GM21447 (cell line): ENCODE measurements at regions not wholly inside any gene's neighbourhood (a gene's known extent, or its start where the extent isn't known, plus 50 kb on each side); places are given as distances from the start of the nearest gene placed in this dataset.

ENCODE experiments used
- ATAC-seq: cut with Tn5 transposase; IDR thresholded peaks from one replicate; pipeline ENCODE4 v1.9.1; 2021; ENCODE audit not compliant: unreplicated experiment

DNA sequence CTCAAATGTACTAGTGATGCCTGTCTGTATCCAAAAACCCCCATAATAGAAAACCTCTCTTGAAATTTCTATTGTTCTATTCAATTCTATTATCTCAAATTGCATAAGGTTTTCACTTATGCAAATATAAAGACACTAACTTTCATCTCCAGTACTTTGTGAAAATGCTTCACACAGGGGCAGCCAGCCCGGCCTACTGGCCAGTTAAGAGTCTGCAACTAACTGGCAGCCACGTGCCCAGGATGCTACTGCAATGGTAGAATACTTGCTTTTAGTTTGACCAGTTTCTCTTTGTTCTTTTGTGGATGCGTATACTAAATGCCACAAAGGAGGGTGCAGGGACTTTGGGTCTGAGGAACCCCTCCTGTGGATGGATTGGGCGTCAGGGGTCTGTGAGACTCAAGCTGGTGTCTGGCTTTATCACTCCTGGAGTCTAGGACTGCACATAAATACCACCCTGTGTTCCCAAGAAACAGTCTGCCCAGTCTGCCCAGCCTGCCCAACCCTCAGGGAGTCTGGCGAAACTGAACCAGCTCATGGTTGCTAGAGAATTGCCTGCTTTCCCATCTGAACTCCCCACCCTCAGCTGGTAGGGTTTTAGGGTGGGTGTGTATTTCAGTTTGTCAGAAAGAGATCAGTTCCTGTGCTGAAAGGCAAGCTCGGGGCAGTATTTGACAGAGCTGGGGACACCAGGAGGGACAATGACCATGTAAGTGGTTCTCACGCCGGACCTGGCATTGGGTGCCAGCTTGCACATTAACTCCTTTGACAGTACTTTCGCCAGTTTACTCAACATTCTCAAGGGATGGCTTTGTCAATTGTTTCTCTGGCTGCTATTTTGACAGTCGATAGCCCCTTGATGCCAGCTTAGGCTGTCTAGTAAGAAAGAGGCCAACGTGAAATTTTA, 558.2 kb upstream of the JAG1 start:
- no peak for ATAC-seq

DNA sequence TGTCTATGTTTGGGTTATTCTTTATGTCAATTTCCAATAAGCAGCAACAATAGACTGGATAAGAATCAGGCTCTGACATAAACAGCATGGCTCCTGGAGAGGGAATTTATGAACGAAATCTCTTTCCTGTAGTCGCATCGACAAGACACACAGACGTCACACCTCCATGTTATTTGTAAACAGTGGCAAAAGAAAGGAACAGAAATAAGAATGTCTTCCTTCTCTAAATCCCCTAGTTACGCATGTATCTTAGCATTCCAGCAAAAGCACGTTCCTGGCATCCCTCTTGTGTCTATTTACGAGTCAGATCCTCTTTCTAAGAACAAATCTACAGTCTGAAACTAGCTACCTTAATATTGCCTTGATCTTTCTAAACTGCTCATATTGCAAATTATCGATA, 559.1 kb upstream of the JAG1 start:
- no peak for ATAC-seq

DNA sequence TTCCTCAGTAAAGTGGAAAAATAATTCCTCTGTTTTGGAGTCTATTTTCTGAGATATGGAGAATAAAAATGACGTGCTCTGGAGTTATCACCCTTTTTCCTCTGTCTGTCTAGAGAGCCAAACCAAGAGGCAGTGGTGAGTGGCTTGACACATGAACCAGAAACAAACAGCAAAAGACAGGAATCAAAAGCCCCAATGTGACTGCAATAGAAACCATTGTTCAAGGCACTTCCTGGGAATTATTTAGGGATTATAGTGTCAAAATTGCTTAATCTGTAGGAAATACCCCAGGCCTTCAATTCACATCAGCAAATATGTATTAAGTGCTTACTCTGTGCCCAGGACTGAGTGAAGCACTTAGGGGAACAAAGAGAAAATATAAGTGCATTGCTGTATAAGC, 560.4 kb upstream of the JAG1 start:
- ATAC-seq: no peak

DNA sequence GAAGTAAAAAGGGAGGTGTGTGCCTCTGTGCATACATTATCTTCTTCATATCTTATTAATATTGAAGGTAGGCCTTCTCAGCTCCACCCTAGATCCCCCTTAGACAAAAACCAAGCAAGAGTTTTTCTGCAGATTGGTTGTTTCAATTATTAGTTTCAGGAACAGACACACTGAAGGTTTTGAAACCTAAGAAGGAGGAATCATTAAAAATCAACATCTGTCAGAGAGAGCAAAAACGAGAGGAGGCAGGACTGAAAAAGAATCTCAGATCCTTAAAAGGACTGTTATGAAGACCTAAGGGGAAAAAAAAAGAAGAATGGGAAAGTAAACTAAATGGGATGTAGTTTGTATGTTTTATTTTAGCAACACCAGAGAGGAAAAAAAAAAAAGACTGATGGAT, 560.8 kb upstream of the JAG1 start:
- no peak for ATAC-seq

DNA sequence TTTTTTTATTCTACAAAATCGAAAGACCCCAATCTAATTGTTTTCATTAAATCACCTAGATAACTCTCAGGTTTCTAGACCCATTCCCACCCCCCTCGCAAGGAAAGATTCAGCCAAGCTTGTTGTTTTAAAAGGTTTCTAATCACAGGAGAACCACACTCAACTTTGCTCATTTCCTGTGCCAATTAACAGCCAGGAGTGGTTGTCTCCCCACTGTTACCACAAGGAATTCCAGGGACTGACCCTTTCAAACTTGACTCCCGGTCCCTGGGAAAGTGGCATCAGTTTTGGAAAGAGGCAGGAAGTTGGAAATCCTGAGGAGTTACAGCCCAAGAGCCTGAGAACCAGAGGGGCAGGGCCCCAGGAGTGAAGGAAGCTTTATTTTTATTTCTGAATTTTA, 561.3 kb upstream of the JAG1 start:
- ATAC-seq: no peak

DNA sequence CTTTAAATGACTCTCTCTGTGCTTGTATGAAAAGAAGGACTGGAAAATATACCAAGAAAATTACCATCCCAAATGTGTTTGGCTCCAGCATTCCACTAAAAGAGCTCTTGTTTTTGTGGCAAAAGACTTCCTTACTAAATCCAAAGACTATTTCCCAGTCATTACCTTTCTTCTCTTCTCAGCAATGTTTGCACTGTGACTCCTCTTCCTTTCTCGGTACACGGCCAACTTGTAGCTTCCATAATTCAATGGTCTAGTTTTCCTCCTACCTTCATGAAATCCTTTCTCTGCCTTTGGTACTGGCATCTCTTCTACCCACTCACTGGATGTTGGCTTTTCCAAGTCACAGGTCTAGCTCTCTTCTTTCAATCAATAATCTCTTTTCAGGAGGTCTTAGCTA, 568.5 kb upstream of the JAG1 start:
- no peak for ATAC-seq

DNA sequence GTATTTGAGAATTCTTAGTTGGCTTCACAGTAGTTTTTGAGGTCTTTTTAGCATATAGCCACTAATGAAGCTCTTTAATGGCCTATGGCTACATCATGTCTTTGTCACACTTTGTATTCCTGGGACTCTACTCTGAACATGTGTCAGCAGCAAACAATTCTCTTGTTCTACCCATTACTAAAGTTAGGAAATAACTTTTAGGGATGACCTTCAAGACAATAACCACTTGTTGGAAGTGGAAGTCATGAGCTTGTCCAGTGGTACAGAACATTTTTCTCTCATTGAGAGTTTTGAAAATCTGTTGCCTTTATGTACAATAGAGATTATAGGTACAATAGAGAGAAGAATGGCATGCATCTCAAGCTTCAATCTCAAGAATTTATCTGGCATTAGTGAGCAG, 571.6 kb upstream of the JAG1 start:
- no peak for ATAC-seq

DNA sequence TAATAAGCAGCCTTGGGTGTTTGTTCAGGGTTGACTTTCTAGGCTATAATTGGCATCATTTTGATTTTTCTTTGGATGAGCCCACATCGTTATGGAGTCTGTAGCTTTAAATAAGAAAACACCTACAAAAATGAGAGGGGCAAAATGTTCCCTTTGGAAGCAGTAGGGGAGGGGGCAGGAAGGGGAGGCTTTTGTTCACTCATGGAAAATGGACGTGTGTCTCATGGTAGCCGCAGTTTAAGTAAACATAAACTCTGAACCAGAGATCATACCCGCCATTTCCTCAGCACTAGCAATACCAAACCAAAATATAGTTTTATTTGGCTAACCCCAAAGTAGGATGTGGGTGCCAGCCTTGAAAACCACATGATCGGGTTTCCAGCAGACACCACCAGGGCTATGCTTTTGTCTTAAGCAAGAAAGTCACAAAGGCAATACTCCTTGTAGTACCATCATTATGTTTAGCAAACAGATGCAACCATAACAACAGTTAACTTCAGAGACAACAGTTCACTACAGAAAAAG, 572.5 kb upstream of the JAG1 start:
- ATAC-seq: no peak

DNA sequence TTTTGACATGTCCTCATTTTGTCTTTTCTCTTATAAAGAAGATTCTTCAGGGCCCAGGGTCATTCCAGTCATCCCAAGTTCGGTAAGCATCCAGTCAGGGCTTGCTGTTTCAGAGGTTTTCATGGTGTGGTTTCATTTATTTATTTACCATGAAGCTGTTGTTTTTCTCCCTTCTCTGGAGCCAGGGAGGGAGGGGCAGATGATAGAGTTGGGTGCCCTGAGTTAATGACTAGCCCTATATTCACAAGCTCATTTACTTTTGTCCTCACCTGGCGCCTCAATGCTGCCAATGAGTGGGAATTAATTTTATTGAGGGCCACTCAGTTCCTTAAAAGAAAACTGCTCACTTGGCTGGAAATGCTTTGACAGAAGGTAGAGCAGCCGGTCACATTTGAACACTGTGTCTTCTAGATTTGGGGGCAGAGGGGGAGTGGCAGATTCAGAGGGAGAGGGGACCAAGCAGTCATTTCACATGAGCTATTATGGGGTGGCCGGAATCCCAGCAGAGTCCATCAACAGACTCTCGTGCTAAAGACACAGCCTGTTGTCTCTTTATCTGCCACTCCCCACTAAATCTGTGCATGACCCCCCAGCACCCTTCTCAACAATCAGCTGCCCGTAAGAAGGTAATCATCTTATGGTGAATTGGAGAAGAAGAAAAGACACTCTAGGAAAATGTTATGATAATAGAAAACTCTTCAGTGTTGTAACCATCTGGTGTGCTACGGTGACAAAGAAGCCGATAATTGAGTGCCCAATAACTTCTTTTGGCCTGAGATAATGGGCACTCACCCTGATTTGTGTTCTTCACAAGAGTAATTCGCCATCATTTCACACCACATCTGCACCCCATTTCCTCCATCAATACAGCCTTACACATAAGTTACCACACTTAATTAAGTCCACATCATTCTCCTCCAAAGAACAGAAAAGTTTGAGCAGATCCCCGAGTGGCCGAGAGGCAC, 573.5 kb upstream of the JAG1 start:
- ATAC-seq: no peak

DNA sequence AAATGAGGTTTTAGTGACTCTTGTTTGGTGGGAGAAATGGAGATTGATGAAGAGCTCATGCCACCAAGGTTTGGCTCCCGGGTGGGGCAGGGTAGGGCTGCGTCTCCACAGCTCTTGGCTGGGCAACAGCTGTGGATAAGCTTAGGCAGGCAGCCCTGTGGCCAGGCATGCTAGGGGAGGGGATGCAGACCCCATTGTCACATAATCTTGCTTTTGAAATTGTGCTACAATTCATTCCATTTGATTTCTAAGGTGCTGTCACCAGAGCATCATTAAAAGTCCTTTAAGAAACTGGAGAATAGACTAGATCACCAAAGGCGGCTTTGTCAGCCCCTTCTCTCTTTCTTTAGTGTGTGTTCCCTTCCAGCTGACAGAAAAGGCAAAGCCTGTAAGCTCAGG, 574.2 kb upstream of the JAG1 start:
- no peak for ATAC-seq

DNA sequence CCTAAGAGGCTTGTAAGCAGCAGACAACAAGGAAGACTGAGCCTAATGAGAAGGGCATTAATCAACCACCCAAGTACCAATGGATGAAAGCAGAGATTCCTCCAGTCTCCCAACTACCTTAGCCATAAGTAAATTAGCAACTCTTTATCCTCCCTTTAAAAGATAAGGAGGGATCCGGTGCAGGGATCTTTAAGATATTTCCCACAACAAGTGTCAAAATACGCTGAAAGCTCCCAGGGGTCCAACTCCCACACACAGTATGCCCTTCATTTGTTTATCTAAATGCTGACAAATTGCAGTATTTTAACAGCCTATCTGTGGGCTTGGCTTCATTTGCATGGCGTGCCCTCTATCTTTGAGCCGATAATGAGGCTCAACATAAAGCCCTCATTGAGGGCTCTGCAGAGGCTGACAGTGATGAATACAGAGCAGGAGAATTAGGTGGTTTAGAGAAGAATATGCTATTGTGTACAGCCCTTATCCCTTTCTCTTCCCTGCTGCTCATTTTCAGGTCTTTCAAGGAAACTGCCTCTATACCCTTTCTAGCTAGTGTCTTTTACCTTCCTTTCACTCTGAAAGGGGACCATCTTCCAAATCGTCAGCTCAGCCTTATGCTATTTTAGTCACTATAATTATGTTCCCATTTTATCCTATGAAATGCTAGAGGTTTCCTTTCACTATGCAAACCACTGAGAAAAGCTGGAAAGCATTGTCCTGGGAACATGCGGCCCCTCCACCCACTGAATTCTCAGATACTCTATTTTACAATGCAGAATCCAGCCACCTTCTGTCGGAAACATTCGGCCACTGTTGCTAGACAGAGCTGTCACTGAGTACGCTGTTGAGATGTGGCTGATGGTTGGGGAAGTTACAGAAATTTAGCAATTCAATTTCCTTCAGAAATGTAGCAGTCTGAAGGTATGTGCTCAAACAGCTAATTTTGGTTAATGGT, 575.2 kb upstream of the JAG1 start:
- ATAC-seq: no peak

DNA sequence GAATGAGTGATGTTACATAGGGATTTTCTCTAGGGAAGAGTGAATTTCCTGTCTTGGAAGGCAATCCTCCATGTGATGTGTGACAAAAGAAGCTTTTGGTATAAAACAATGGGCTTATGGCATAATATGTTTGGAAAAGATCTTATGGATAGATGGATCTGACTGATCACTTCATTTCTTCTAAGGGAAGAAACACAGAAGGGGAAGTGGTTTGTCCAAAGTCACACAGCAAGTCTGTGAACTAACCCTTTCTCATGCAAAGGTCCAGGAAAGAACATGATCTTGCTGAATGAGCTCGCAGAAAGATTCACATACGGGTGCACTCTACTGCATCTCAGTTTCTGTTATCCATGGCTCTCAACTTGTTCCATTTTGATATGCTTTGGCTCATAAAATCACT, 575.9 kb upstream of the JAG1 start:
- ATAC-seq: no peak

DNA sequence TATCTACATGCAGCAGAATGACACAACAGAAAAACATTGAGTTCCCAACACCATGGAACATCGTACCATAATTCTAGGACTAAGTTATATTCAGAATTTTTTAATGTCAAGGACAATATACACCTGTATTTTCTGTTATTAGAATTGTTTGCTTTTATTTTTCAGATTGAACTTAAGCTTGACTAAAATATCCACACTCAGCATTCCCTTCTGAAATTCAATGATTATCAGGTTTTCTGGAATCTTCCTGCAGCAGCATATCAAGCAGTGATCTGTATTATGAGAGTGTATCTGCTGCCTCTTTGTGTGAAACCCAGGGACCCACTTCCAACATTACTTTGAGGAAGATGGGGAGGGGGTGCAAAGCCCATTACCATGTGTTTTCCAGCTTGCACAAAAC, 578.6 kb upstream of the JAG1 start:
- no peak for ATAC-seq

DNA sequence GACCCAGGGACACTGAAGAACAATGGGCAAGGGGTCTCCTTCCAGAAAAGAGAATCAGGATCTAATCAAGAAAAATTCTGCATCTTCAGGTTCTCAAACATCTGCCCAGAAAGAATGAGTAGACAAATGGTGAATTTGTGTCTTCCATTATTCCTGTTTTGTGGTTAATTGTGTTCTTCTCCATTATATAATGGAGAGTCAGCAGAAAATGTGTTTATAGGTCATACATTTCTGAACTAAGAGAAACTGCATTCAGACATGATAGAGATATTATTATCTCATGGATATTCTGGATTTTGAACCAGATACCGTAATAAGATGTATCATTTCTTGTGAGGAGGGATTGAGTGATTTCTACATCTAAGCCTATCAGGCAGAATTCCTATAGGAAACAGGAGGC, 581.7 kb upstream of the JAG1 start:
- no peak for ATAC-seq

DNA sequence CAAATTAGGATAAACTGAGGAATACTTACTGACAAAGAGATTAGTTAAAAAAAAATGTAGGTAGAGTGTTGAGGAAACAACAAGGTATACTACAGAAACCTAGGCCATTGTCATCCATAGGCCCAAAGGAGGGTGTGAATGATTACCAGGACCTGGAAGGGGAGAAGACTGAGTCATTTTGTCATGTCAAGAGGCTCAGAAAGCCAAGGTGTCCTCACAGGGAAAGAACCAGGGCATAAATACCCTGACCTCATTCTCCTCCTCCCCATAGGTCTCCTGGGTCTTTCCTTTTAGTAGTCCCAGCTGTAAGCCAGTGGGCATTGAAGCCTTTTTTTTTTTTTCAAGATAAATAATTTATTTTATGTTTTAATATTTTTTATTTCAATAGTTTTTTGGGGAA, 582.1 kb upstream of the JAG1 start:
- no peak for ATAC-seq

DNA sequence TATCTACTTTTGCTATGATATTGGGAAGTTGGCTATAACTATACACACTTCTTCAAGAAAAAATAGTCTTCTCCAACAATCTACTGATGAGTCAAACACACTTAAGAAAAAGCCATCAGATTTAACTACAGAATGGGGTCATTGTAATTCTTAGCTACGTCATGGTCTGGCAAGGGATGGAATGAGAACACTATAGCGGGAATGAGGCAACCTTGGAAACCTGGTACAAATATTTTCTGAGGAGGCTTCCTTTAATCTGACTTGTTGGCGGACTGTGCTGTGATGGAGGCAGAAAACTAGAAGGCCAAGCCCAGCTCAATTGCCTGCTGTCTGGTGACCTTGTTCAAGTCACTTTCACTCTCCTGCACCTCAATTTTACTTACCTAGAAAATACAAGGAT, 586.8 kb upstream of the JAG1 start:
- ATAC-seq: no peak

DNA sequence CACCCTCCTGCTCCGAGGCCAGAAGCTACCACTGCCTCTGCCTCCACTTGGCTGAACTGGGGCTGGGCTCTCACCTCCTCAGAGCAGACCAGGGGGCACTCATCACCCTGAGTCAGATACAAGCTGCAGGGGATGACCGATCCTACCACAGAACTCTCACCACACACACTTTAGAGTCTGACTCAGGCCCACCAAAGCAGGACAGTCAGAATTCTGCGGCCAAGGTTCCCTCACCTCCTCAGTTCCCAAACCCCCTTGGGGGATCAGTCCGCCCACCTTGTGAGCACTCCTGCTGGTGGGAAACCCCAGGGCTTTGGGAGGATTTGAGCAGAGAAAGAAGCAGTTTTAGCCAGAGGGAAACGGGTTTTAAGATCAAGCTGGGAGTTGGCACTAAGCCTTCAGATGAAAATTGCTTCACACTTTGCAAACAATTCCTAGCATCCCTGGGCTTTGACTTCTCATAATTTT, 587.8 kb upstream of the JAG1 start:
- no peak for ATAC-seq

DNA sequence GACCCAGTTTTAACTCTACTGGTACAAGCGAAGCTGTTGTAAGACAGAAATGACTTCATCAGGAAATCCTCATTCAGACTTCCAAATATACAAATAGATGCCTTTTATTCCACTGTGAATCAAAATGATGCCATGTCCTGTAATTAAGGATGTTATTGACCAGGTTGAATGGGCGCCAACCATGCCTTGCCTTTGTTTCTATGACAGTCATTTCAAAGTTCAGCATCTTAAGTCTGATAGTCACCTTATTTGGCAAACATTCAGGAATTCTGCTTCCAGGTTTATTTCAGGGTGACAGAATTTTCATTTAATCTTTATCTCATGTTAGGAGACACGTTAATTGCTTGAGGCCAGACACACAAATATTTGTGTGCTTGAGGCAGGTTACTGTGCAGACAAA, 592.8 kb upstream of the JAG1 start:
- ATAC-seq: no peak

DNA sequence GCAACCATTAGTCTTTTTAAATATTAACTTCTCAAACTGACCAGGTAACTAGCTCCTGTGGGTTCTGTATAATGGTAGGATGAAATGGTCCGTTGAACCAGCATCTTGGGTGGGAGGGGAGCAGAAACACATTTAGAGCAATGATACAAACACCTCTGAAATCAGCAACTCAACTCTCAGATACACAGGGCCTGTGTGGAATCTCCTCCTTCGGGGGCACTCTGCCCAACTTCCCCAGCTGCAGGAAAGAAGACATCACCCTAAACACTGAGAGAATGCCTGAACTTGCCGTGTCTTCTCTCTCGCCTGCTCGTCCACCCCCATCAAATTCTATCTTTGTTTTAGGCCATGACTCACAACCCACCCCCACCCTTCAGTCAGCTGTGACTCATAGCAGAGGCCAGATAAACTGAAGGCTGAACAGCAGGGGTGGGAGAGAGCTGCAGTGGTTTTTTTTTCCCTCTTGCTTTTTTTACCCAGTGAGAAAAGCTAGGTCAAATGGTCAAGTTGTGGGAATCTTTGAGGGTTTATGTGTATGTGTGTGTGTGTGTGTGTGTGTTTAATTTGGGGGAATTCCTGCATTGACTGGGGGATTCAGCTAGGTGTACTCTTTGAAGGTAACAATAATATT, 593.4 kb upstream of the JAG1 start:
- ATAC-seq: no peak

DNA sequence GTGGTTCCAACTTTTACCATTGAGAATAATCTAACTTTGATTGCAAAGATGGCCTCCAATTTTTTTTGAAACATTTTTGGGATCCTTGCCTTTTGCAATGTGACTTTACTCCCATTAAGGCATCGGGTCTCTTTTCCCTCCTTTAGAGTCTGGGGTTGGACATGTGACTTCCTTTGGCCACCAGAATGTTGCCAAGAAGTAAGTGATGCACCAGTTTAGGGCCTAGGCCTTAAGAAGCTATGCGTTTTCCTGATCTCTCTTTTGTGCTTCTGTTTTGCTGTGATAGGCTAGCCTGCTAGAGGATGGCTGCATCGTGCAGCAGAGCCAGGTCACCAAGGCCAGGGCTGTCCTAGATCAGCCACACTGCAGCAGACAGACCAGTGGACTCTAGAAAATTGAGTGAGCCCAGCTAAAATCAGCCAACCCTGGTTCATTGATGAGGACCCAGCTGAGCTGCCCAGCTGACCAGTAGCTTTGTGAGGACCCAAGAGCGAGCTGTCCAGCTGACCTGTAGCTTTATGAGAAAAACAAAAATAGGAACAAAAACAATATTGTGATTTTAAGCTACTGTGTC, 594.0 kb upstream of the JAG1 start:
- ATAC-seq: no peak
